HG03565 (cell line): ENCODE measurements at regions not wholly inside any gene's neighbourhood (a gene's known extent, or its start where the extent isn't known, plus 50 kb on each side); places are given as distances from the start of the nearest gene placed in this dataset.

Experiments used
- ATAC-seq: cut with Tn5 transposase; IDR thresholded peaks from one replicate; pipeline ENCODE4 v1.9.1; 2021; ENCODE audit warnings: mild to moderate bottlenecking, moderate library complexity; ENCODE audit not compliant: unreplicated experiment

GRCh38 chr2:121118951-121119350, 166.1 kb downstream of the TFCP2L1 start:
- ATAC-seq, result no peak

GRCh38 chr2:121120411-121120810, 164.6 kb downstream of the TFCP2L1 start:
- no peak for ATAC-seq

GRCh38 chr2:121120991-121121390, 164.0 kb downstream of the TFCP2L1 start:
- no peak for ATAC-seq

- ATAC-seq, result no peak
These were observed 163.3 kb downstream of the TFCP2L1 start for GRCh38 chr2:121121661-121122060.

- no peak for ATAC-seq
These were observed 161.7 kb downstream of the TFCP2L1 start for GRCh38 chr2:121123268-121123667.

- no peak for ATAC-seq
These were observed 160.7 kb downstream of the TFCP2L1 start for GRCh38 chr2:121124330-121124729.

GRCh38 chr2:121125350-121125749, 159.7 kb downstream of the TFCP2L1 start:
- no peak for ATAC-seq

GRCh38 chr2:121128741-121129659, 156.0 kb downstream of the TFCP2L1 start:
- ATAC-seq, result no peak

- ATAC-seq, result no peak
These were observed 155.3 kb downstream of the TFCP2L1 start for GRCh38 chr2:121129692-121130091.

GRCh38 chr2:121130301-121130850, 154.6 kb downstream of the TFCP2L1 start:
- no peak for ATAC-seq

- ATAC-seq, result no peak
These were observed 153.6 kb downstream of the TFCP2L1 start for GRCh38 chr2:121131375-121131774.

- ATAC-seq, result no peak
These were observed 152.8 kb downstream of the TFCP2L1 start for GRCh38 chr2:121132054-121132761.

GRCh38 chr2:121132762-121133107, 152.3 kb downstream of the TFCP2L1 start:
- ATAC-seq, result no peak

GRCh38 chr2:121133551-121134319, 151.3 kb downstream of the TFCP2L1 start:
- no peak for ATAC-seq

GRCh38 chr2:121134728-121135127, 150.3 kb downstream of the TFCP2L1 start:
- ATAC-seq, result no peak

- no peak for ATAC-seq
These were observed 149.7 kb downstream of the TFCP2L1 start for GRCh38 chr2:121135168-121135853.

- ATAC-seq, result no peak
These were observed 148.7 kb downstream of the TFCP2L1 start for GRCh38 chr2:121136323-121136722.

- ATAC-seq, result no peak
These were observed 147.4 kb downstream of the TFCP2L1 start for GRCh38 chr2:121137571-121137970.

GRCh38 chr2:121140734-121141133, 144.3 kb downstream of the TFCP2L1 start:
- no peak for ATAC-seq

- ATAC-seq, result no peak
These were observed 142.6 kb downstream of the TFCP2L1 start for GRCh38 chr2:121142452-121142851.

GRCh38 chr2:121144111-121144510, 140.9 kb downstream of the TFCP2L1 start:
- ATAC-seq, result no peak
